GM12874 (cell line): ENCODE measurements at regions not wholly inside any gene's neighbourhood (a gene's known extent, or its start where the extent isn't known, plus 50 kb on each side); places are given as distances from the start of the nearest gene placed in this dataset.

Experiments
- CTCF ChIP-seq: IDR thresholded peaks from 2 replicates; pipeline ENCODE4 v1.5.1; 2011; ENCODE audit warnings: low read depth, mild to moderate bottlenecking, control low read depth, low read length, moderate library complexity; ENCODE audit not compliant: insufficient read depth

GRCh38 chr13:91242652-91243051 lies 104.8 kb upstream of the MIR17HG start:
- no peak for TF ChIP-seq CTCF

GRCh38 chr13:91245288-91245687 lies 102.2 kb upstream of the MIR17HG start:
- TF ChIP-seq CTCF, result no peak

DNA sequence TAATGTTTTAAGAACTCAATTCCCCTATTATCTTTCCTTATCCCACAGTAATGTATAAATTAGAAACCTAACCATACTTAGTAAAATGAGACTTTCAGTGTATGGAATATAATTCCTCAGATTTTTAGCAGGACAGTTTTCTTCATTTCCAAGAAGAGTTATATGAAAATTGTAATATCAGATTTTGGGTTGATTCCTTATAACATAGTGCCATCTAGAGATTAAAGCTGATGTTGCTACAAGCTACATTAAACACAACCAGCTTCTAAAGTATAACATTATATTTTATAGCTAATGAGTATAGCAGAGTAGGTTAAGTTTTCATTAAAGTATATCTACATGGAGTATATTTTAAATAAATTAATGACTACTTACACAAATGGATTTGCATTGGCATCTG lies 99.7 kb upstream of the MIR17HG start:
- TF ChIP-seq CTCF, result no peak

DNA sequence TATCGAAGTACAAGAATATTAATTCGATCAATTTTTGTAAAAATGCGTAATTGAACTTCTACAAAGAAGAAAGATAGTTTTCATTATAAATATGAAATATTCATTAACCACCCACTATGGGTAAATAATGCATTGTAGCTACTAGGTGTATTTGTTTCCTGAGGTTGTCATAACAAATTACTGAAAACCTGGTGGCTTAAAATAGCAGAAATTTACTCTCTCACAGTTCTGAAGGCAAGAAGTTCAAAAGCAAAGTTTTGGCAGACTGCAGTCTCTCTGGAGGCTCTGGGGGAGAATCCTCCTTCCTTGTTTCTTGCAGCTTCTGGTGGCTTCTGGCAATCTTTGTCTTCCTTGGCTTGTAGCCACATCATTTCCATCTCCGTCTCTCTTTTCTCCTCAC lies 99.2 kb upstream of the MIR17HG start:
- TF ChIP-seq CTCF, result no peak

DNA sequence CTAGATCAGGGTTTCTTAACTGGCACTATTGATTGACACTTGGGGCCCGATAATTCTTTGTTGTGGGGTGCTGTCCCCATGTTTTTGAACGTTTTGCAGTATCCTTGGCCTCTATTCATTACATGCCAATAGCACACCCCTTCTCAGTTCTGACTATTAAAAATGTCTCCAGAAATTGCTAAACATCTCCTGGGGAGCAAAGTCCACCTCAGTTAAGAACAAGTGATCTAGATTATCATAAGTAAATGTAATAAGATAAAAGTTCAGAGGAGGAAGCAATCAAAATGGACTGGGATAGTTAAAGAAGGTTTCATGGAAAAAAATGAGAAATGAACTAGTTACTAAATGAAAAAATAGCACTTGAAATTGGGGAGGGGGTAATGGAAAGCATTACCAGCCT lies 98.1 kb upstream of the MIR17HG start:
- TF ChIP-seq CTCF, result no peak

- TF ChIP-seq CTCF, result no peak
These were observed 97.6 kb upstream of the MIR17HG start for GRCh38 chr13:91249861-91250260.

- TF ChIP-seq CTCF, result no peak
These were observed 83.0 kb upstream of the MIR17HG start for GRCh38 chr13:91264484-91264883.

DNA sequence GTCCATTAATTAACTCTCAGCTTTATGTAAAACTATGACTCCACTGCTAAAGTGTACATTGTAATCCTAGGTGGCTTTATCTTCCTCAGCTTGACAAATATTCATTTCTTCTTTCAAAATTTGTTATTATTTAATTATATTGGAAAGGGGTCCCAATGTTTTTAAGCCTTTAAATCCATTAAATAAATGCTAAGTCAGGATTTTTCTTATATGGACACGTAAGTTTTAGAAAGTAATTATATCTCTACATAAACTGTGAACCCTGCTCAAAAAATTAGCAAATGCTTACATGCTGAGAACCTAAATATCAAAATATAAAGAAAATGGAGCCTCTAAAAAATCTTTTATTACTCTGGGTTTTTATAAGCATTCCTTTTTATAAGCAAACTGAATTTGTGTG lies 78.2 kb upstream of the MIR17HG start:
- TF ChIP-seq CTCF, result no peak
